AG09319 (cell line): ENCODE measurements at regions not wholly inside any gene's neighbourhood (a gene's known extent, or its start where the extent isn't known, plus 50 kb on each side); places are given as distances from the start of the nearest gene placed in this dataset.

ENCODE experiments used
- DNase-seq: peaks from one replicate; pipeline ENCODE4 v3.0.0-alpha.2; 2010; ENCODE audit warnings: low read depth; ENCODE audit errors: extremely low read depth
- TF ChIP-seq, protein P1 (sequence below): IDR thresholded peaks from 2 replicates; pipeline ENCODE4 v1.5.1; 2011; ENCODE audit warnings: low read depth, mild to moderate bottlenecking, inconsistent platforms, low read length, moderate library complexity

- TF ChIP-seq, protein P1, sequence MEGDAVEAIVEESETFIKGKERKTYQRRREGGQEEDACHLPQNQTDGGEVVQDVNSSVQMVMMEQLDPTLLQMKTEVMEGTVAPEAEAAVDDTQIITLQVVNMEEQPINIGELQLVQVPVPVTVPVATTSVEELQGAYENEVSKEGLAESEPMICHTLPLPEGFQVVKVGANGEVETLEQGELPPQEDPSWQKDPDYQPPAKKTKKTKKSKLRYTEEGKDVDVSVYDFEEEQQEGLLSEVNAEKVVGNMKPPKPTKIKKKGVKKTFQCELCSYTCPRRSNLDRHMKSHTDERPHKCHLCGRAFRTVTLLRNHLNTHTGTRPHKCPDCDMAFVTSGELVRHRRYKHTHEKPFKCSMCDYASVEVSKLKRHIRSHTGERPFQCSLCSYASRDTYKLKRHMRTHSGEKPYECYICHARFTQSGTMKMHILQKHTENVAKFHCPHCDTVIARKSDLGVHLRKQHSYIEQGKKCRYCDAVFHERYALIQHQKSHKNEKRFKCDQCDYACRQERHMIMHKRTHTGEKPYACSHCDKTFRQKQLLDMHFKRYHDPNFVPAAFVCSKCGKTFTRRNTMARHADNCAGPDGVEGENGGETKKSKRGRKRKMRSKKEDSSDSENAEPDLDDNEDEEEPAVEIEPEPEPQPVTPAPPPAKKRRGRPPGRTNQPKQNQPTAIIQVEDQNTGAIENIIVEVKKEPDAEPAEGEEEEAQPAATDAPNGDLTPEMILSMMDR: no peak
- no peak for DNase-seq
Measured at GRCh38 chr4:24666816-24667477, 82.6 kb upstream of the DHX15 start.

DNA sequence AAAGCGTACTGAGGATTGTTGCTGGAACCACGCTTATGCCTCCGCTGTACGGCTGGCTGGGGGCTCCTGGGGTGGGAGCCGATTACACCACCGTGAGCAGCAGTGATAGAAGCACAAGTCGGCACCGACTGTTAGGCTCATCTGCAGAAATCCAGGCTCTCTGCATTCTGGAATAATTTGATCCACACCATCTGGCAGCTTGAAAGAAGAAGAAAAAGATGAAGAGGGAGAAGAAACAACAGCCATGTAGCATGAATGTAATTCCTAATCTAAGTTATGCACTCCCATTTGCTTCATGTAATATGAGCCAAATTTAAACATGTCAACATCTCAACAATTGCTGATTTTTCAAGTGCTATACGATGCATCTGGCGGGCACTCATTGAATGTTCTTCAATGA is 84.6 kb upstream of the DHX15 start:
- TF ChIP-seq, protein P1: no peak
- no peak for DNase-seq

- DNase-seq: no peak
- TF ChIP-seq, protein P1: no peak
Measured at GRCh38 chr4:24669751-24670150, 85.4 kb upstream of the DHX15 start.

- DNase-seq: no peak
- TF ChIP-seq, protein P1: no peak
Measured at GRCh38 chr4:24671849-24672248, 87.5 kb upstream of the DHX15 start.

DNA sequence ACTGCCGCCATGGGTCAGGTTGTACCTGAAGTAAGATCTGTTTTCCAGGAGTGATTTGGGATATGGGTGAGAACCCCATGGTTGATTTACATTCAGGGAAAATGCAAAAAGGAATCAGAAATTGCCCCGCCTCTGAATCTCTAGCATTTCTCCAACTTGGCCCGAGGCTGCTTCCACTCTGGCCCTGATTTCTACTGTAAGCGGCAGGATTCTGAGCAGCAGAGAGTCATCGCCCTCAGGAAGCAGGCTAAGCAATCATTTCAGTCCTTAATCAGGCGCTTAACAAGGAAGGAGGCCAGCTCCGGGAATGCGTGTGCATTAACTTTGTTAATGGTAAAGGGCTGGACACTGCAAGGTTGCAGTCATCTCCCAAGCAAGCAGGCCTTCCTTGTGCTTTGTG is 88.5 kb upstream of the DHX15 start:
- no peak for DNase-seq
- TF ChIP-seq, protein P1: no peak

DNA sequence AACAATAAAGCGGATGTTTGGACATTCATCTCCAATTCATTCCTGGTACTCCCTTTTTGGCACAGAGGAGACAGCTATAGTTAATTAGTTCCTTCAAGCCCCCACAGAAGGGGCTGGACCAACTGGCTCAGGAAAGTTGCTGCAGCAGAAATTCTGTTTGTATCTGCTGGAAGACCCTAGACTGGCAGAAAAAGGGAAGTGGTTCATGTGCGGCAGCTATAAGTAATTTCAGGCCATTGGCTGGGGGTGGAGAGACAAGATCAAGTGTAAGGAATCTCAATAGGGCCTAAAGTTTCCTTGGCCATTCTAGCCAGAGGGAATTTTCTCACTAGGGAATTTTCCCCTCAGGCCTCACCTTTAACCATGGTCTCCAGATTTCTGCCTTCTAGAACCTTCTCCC is 89.9 kb upstream of the DHX15 start:
- TF ChIP-seq, protein P1: no peak
- DNase-seq: no peak

GRCh38 chr4:24675721-24676389 is 91.5 kb upstream of the DHX15 start:
- TF ChIP-seq, protein P1: no peak

More at GRCh38 chr4:24675721-24676389, 91.5 kb upstream of the DHX15 start:
- no peak for DNase-seq
